ENCODE measurements at regions not wholly inside any gene's neighbourhood (a gene's known extent, or its start where the extent isn't known, plus 50 kb on each side); places are given as distances from the start of the nearest gene placed in this dataset.
"Not testable (repeated sequence)": the region's sequence is repeated elsewhere in the genome, so short reads cannot be mapped to it uniquely, and the experiment has no call there.

- no peak for DNase-seq
Measured at GRCh38 chr4:189494407-189494806, 446.3 kb upstream of the FRG1 start.

- no peak for DNase-seq
Measured at GRCh38 chr4:189497516-189497915, 443.2 kb upstream of the FRG1 start.

GRCh38 chr4:189497996-189498395, 442.7 kb upstream of the FRG1 start:
- no peak for DNase-seq

GRCh38 chr4:189498457-189498856, 442.2 kb upstream of the FRG1 start:
- DNase-seq = no peak

- no peak for DNase-seq
Measured at GRCh38 chr4:189499696-189500095, 441.0 kb upstream of the FRG1 start.

GRCh38 chr4:189500970-189501369, 439.7 kb upstream of the FRG1 start:
- DNase-seq = no peak

- DNase-seq = no peak
Measured at GRCh38 chr4:189502841-189503435, 437.7 kb upstream of the FRG1 start.

- DNase-seq = no peak
Measured at GRCh38 chr4:189504220-189504619, 436.5 kb upstream of the FRG1 start.

GRCh38 chr4:189505380-189505779, 435.3 kb upstream of the FRG1 start:
- DNase-seq = no peak

- no peak for DNase-seq
Measured at GRCh38 chr4:189506080-189506479, 434.6 kb upstream of the FRG1 start.

- no peak for DNase-seq
Measured at GRCh38 chr4:189507060-189507459, 433.6 kb upstream of the FRG1 start.

GRCh38 chr4:189510601-189511000, 430.1 kb upstream of the FRG1 start:
- no peak for DNase-seq

- DNase-seq = no peak
Measured at GRCh38 chr4:189511581-189511980, 429.1 kb upstream of the FRG1 start.

- DNase-seq = no peak
Measured at GRCh38 chr4:189513421-189513820, 427.3 kb upstream of the FRG1 start.

- no peak for DNase-seq
Measured at GRCh38 chr4:189514209-189514608, 426.5 kb upstream of the FRG1 start.

GRCh38 chr4:189516902-189517301, 423.8 kb upstream of the FRG1 start:
- no peak for DNase-seq

GRCh38 chr4:189519186-189519585, 421.5 kb upstream of the FRG1 start:
- no peak for DNase-seq

GRCh38 chr4:189525304-189525703, 415.4 kb upstream of the FRG1 start:
- DNase-seq = no peak

GRCh38 chr4:189530848-189531247, 409.8 kb upstream of the FRG1 start:
- no peak for DNase-seq

GRCh38 chr4:189533603-189534002, 407.1 kb upstream of the FRG1 start:
- DNase-seq = no peak

- DNase-seq = no peak
Measured at GRCh38 chr4:189547559-189547958, 393.1 kb upstream of the FRG1 start.

- no peak for DNase-seq
Measured at GRCh38 chr4:189548484-189549125, 392.1 kb upstream of the FRG1 start.

- DNase-seq = not testable (repeated sequence)
Measured at GRCh38 chr4:189551931-189552670, 388.6 kb upstream of the FRG1 start.

GRCh38 chr4:189560605-189561004, 380.1 kb upstream of the FRG1 start:
- DNase-seq = not testable (repeated sequence)
